ENCODE measurements at regions not wholly inside any gene's neighbourhood (a gene's known extent, or its start where the extent isn't known, plus 50 kb on each side); places are given as distances from the start of the nearest gene placed in this dataset.

DNA sequence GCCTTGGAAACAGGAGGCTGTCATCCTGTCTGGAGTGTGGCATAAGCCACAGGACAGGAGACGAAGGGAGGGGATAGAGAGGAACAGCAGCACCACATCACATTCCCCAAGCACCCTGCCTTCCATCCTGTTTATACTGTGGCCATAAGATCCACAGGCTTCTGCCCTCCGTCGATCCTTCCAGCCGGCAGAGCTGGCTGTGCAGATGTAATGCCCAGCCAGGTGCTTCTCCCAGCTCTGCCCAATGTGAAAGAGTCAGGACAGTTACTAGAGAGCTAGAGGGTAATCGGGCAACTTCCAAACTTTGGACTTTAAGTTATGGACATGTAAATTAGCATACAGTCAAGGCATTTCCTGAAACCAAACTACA lies 368.4 kb downstream of the SOX9 start:
- Histone ChIP-seq H3K4me1 (no peaks in the 10 kb centered on the region), H3K4me3 (ENCODE audit: low read depth, low read length) (no peak overlapping the region), H3K27me3 (no peaks in the 10 kb centered on the region), H3K36me3 (no peaks in the 10 kb centered on the region), H3K9me3 (no peaks in the 10 kb centered on the region)
- DNase-seq = no peak
- TF ChIP-seq CTCF (IDR thresholded peaks at IDR 0.05; ENCODE audit: low read depth, low read length) = no peak

GRCh38 chr17:72491102-72491501 lies 370.3 kb downstream of the SOX9 start:
- no peak for TF ChIP-seq CTCF (IDR thresholded peaks at IDR 0.05; ENCODE audit: low read depth, low read length)
- no peak for DNase-seq
- H3K9me3 ChIP-seq = no peaks in the 10 kb centered on the region
- no peaks in the 10 kb centered on the region for H3K4me1 ChIP-seq
- H3K36me3 ChIP-seq = no peaks in the 10 kb centered on the region
- no peaks in the 10 kb centered on the region for H3K27me3 ChIP-seq
- no peak overlapping the region for H3K4me3 ChIP-seq (ENCODE audit: low read depth, low read length)

DNA sequence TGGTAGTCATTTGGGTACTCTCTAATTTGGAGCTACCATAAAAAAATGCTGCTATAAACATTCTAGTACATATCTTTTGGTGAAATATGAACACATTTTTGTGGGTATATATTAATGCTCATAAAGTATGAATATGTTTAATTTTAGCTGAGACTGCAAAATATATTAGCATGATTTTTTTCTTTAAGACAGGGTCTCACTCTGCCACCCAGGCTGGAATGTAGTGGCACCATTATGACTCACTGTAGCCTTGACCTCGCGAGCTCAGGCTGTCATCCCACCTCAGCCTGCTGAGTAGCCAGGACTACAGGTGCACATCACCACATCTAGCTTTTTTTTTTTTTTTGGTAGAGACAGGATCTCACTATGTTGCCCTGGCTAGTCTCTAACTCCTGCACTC lies 371.7 kb downstream of the SOX9 start:
- DNase-seq = no peak
- no peak overlapping the region for H3K4me3 ChIP-seq (ENCODE audit: low read depth, low read length)
- H3K36me3 ChIP-seq = no peaks in the 10 kb centered on the region
- H3K9me3 ChIP-seq = 0 out of 2 replicates have a peak, but pooled peaks cover 2% of the 10 kb centered on the region
- no peaks in the 10 kb centered on the region for H3K4me1 ChIP-seq
- TF ChIP-seq CTCF (IDR thresholded peaks at IDR 0.05; ENCODE audit: low read depth, low read length) = no peak
- no peaks in the 10 kb centered on the region for H3K27me3 ChIP-seq

DNA sequence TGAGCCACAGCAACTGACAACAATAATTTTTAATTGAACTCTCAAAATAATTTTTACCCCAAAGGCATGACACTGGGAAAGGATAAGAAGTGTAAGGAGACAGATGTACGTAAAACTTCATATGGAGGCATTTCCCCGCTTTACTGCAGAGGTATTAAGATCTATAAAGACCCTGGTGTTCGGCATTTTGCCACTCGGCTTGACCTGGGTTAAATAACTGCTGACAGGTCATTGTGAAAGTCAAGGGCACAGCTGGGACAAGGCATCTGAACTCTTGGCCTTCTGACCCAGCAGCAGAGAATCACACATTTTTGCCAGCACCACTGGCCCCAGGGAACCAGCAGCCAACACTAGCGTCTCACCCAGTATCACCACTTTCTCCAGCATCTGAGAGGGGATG lies 372.1 kb downstream of the SOX9 start:
- Histone ChIP-seq H3K4me3 (ENCODE audit: low read depth, low read length) (no peak overlapping the region), H3K27me3 (no peaks in the 10 kb centered on the region), H3K36me3 (no peaks in the 10 kb centered on the region), H3K4me1 (no peaks in the 10 kb centered on the region), H3K9me3 (0 out of 2 replicates have a peak, but pooled peaks cover 2% of the 10 kb centered on the region)
- no peak for TF ChIP-seq CTCF (IDR thresholded peaks at IDR 0.05; ENCODE audit: low read depth, low read length)
- DNase-seq = no peak

- TF ChIP-seq CTCF (IDR thresholded peaks at IDR 0.05; ENCODE audit: low read depth, low read length) = no peak
- H3K27me3 ChIP-seq = no peaks in the 10 kb centered on the region
- no peak for DNase-seq
- H3K4me3 ChIP-seq (ENCODE audit: low read depth, low read length) = no peak overlapping the region
- H3K9me3 ChIP-seq = peaks cover 2% of the 10 kb centered on the region; the same call in 1 of the 2 replicates
- H3K4me1 ChIP-seq = no peaks in the 10 kb centered on the region
- no peaks in the 10 kb centered on the region for H3K36me3 ChIP-seq
These were observed 373.7 kb downstream of the SOX9 start for GRCh38 chr17:72494566-72494965.

DNA sequence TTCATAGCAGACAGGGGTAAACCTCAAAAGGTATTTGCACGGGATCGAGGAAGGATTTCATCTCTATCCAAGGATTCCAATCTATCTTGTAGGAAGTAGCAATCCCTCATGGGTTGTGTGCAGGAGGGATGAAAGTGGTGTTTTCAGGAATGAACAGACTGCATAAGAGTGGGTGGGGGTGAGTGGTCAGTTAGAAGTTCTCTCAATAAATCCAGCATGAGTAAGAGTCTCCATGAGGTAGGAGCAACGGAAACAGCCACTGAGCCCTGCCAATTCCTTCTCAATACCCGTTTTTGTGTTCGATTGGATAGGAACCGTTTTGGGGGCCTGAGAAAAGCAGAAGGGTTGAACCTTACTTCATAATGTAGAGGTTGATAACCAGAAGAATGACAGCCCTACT lies 375.6 kb downstream of the SOX9 start:
- H3K4me1 ChIP-seq = no peaks in the 10 kb centered on the region
- no peak for DNase-seq
- H3K4me3 ChIP-seq (ENCODE audit: low read depth, low read length) = no peak overlapping the region
- no peaks in the 10 kb centered on the region for H3K36me3 ChIP-seq
- no peak for TF ChIP-seq CTCF (IDR thresholded peaks at IDR 0.05; ENCODE audit: low read depth, low read length)
- peaks cover 2% of the 10 kb centered on the region; the same call in 1 of the 2 replicates for H3K9me3 ChIP-seq
- no peaks in the 10 kb centered on the region for H3K27me3 ChIP-seq

Data from BE2C (cell line).